Urothelium cell line (cell line): ENCODE measurements at regions not wholly inside any gene's neighbourhood (a gene's known extent, or its start where the extent isn't known, plus 50 kb on each side); places are given as distances from the start of the nearest gene placed in this dataset.
"Not testable (repeated sequence)": the region's sequence is repeated elsewhere in the genome, so short reads cannot be mapped to it uniquely, and the experiment has no call there.

Experiments used
- DNase-seq: peaks from one replicate; pipeline ENCODE4 v3.0.0; 2011; ENCODE audit warnings: low spot score, mixed read lengths
- FAIRE-seq: peaks from 2 replicates; lab custom pipeline; 2011; peaks lifted over from hg19 to GRCh38; lab: Jason Lieb, UNC

GRCh38 chr21:10325546-10325945 lies 195.8 kb upstream of the TPTE start:
- DNase-seq, FAIRE-seq: not testable (repeated sequence)

DNA sequence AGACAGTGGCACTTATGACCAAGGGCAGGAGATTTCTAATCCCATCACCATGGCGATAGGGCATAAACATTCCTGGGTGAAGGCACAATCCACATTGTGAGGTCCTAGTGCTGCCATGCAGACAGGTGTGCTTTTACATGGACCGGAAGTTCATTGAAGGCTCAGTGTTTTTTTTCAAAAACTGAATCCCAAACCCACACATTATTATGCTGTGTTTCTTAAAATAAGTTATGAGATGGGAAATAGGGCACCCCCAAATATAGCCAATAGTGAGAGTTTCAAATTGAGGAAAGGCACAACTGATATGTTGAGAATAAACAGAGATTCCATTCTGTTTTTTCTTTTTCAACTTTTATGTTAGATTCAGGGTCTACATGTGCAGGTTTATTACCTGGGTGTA lies 195.2 kb upstream of the TPTE start:
- not testable (repeated sequence) for DNase-seq, FAIRE-seq

DNA sequence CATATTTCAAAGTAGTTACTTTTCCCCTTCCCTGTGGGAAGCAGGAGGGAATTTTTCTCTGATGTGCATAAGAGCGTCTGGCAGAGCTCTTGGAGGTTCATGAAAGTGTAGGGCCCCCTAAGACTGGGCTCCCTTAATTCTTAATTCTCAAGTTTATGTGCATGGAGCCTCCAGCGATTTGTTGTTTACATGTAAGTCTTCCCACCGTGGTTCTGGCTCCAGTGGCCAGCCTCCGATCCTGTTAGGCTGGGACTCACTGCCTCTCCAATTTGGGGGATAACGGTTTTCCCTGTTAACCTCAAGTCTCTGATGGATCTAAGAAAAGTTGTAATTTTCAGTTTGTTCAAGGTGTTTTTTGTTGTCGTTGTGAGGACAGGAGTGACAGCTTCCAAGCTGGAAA lies 192.7 kb upstream of the TPTE start:
- not testable (repeated sequence) for DNase-seq, FAIRE-seq

DNA sequence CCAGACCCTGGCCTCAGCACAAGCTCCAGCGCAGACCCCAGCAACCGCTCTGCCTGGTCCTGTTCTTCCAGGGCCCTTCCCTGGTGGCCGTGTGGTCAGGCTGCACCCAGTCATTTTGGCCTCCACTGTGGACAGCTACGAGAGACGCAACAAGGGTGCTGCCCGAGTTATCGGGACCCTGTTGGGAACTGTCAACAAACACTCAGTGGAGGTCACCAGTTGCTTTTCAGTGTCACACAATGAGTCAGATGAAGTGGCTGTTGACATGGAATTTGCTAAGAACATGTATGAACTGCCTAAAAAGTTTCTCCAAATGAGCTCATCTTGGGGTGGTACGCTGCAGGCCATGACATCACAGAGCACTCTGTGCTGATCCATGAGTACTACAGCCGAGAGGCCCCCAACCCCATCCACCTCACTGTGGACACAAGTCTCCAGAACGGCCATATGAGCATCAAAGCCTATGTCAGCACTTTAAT lies 190.7 kb upstream of the TPTE start:
- not testable (repeated sequence) for FAIRE-seq, DNase-seq

GRCh38 chr21:10331134-10331533 lies 190.2 kb upstream of the TPTE start:
- not testable (repeated sequence) for FAIRE-seq, DNase-seq

- not testable (repeated sequence) for DNase-seq, FAIRE-seq
Measured at GRCh38 chr21:10332935-10333334, 188.4 kb upstream of the TPTE start.

- FAIRE-seq, DNase-seq: not testable (repeated sequence)
Measured at GRCh38 chr21:10334391-10334790, 187.0 kb upstream of the TPTE start.

GRCh38 chr21:10342261-10342956 lies 179.0 kb upstream of the TPTE start:
- FAIRE-seq, DNase-seq: not testable (repeated sequence)

DNA sequence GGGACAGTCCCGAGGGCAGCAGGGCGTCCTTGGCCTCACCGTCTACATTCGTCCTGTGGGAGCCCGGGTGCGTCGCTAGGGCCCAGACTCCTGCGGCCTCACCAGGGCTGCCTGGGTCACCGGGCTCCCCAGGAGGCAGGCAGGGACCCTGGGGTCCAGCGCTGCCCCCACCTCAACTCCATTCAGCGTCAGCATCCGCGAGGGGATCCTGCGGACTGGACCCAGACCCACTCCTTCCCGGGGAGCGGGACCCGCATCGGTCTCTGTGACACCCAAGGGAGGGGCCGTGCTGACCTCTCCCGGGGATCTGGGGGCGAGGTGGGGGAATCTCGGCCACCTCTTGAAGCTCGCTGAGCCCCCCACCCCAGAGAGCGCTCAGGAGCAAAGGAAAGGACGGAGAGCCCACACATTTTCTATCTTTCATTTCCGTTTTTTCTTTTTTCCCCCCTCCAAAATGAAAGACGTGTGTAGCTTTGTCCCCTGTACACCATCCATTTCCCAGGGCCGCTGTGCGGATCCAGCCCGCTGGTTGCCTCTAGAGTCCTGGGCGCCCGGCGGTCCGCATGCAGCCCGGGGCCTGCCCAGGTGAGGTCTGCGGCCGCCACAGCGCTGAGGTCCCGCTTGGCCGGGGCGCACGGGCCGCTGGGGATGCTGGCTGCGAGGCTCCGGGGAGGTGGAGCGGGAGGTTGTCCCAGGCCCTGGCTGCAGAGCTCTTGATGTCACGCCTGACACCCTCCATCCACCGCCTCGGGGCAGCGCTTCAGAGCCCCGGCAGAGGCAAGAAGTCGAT lies 178.0 kb upstream of the TPTE start:
- DNase-seq, FAIRE-seq: not testable (repeated sequence)

DNA sequence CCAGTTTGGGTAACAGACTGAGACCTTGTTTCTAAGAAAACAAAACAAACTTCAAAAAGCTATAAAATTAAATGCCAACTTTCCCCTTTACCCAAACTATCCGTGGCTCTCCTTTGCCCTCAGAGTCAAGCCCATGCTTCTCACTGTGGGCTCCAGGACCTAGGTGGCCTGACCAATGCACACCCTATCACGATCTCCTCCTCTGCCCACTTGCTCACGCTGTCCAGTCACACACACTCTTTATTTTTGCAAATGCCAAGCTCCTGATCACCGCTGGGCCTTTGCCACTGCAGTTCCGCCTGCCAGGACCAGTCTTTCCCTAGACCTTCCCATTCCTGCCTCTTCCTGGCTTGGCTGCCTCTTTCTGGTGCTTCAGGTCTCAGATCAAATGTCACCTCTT lies 177.1 kb upstream of the TPTE start:
- DNase-seq, FAIRE-seq: not testable (repeated sequence)

- FAIRE-seq, DNase-seq: not testable (repeated sequence)
Measured at GRCh38 chr21:10345178-10345612, 176.2 kb upstream of the TPTE start.

GRCh38 chr21:10346249-10346648 lies 175.1 kb upstream of the TPTE start:
- FAIRE-seq, DNase-seq: not testable (repeated sequence)

- not testable (repeated sequence) for FAIRE-seq, DNase-seq
Measured at GRCh38 chr21:10346933-10347615, 174.3 kb upstream of the TPTE start.

DNA sequence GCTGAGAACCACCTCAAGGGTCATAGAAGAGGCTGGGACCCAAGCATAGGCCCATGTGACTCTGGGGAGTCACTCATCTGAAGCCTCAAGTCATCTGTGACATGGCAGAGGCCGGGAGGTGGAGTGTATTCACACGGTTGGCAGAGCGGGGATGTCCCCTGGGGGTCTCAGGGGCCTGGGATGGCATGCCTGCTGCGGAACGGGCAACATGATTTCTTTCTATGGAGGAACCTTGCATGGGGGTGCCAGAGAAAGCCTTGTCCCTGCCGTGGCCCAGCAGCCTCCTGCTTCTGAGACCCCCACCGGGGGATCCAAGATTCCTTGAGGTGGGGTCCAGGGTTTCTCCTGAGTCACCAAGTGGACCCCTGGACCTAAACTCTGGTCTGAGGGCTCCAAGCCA lies 173.7 kb upstream of the TPTE start:
- not testable (repeated sequence) for FAIRE-seq, DNase-seq

GRCh38 chr21:10348150-10348549 lies 173.2 kb upstream of the TPTE start:
- FAIRE-seq, DNase-seq: not testable (repeated sequence)

GRCh38 chr21:10354851-10355578 lies 166.4 kb upstream of the TPTE start:
- not testable (repeated sequence) for DNase-seq, FAIRE-seq

DNA sequence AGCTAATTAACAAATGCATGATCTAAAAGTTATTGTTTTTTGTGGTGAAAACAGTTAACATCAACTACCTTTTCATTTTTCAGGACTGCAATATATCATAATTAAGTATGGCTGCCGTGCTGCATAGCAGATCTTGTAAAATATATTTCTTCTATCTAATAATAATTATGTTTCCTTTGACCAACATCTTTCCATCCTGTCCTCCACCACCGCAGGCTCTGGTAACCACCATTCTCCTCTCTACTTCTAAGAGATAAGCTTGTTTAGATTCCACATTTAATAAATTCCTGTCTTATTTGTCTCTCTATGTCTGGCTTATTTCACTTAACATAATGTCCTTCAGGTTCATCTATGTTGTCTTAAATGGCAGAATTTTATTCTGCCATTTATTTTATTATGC lies 162.3 kb upstream of the TPTE start:
- not testable (repeated sequence) for FAIRE-seq, DNase-seq

- FAIRE-seq, DNase-seq: not testable (repeated sequence)
Measured at GRCh38 chr21:10359911-10360310, 161.5 kb upstream of the TPTE start.

- not testable (repeated sequence) for DNase-seq, FAIRE-seq
Measured at GRCh38 chr21:10361214-10361736, 160.1 kb upstream of the TPTE start.

DNA sequence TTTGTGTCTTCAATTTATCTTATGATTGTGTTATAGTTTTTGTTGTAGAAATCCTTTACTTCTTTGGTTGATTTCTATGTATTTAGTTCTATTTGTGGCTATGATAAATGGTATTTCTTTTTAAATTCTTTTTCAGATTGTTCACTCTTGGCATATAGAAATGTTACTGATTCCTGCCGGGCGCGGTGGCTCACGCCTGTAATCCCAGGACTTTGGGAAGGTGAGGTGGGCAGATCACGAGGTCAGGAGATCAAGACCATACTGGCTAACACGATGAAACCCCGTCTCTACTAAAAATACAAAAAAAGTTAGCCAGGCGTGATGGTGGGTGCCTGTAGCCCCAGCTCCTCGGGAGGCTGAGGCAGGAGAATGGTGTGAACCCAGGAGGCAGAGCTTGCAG lies 158.6 kb upstream of the TPTE start:
- FAIRE-seq, DNase-seq: not testable (repeated sequence)
